Effector memory CD4-positive, alpha-beta T cell (primary cell): ENCODE measurements at regions not wholly inside any gene's neighbourhood (a gene's known extent, or its start where the extent isn't known, plus 50 kb on each side); places are given as distances from the start of the nearest gene placed in this dataset.

Experiments
- DNase-seq, 3 donors: peaks; one replicate each; pipeline ENCODE4 v3.0.0-alpha.2; 2020
- H3K27ac ChIP-seq: 2 replicates; pipeline ENCODE4 v1.7.0; 2013; ENCODE audit warnings: mild to moderate bottlenecking, low read length, moderate library complexity; ENCODE audit not compliant: insufficient read depth, poor library complexity, severe bottlenecking
- H3K27me3 ChIP-seq: replicated peaks from 2 replicates; pipeline ENCODE4 v1.7.0; 2013; ENCODE audit warnings: mild to moderate bottlenecking, low read length; ENCODE audit not compliant: insufficient read depth, control insufficient read depth, poor library complexity, severe bottlenecking
- H3K36me3 ChIP-seq: 2 replicates; pipeline ENCODE4 v1.7.0; 2013; ENCODE audit warnings: mild to moderate bottlenecking, low read length, moderate library complexity; ENCODE audit not compliant: control insufficient read depth, insufficient read depth
- H3K4me1 ChIP-seq: 2 replicates; pipeline ENCODE4 v1.7.0; 2013; ENCODE audit warnings: low read length, mild to moderate bottlenecking; ENCODE audit not compliant: control insufficient read depth, insufficient read depth, poor library complexity, severe bottlenecking
- H3K4me3 ChIP-seq: 2 replicates; pipeline ENCODE4 v1.7.0; 2013; ENCODE audit warnings: low read length, low read depth, mild to moderate bottlenecking; ENCODE audit not compliant: insufficient read depth, poor library complexity, severe bottlenecking
- H3K9me3 ChIP-seq: 2 replicates; pipeline ENCODE4 v1.7.0; 2013; ENCODE audit warnings: mild to moderate bottlenecking, low read length, moderate library complexity; ENCODE audit not compliant: control insufficient read depth

DNA sequence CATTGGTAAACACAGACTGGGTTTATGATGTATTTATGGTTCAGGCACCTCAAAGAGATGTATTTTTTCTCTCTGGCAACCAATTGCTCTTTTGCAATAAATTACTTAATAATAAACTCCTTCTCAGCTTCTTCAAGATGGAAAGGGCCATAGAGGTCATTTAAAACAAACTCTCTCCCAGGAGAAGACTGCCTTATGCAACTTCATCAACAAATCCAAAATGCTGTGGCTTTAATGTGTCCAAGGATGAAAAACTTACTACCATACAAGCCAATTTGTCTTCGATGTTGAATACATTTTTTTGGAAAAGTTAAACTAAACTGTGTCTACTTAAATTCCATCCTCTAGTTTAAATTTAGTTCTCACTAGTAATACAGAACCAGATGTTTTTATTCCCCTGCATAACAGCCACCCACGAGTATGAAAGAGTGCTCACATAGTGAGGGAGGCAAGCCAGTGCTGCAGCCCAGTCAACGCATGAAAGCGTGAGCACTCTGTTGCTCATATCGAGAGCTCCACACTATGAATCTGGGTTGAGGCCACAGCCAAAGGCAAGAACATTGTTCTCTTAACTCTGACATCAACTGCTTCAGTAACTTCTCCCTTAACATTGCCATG is 761.3 kb upstream of the GRM7 start:
- no peak for DNase-seq

GRCh38 chr3:6105187-6105586 is 755.7 kb upstream of the GRM7 start:
- Histone ChIP-seq H3K27me3 (no peaks in the 10 kb centered on the region), H3K36me3 (no peaks in the 10 kb centered on the region), H3K4me3 (no peak overlapping the region), H3K4me1 (no peaks in the 10 kb centered on the region), H3K9me3 (no peaks in the 10 kb centered on the region), H3K27ac (no peak overlapping the region)
- DNase-seq, result no peak

More for the DNA sequence above, 761.3 kb upstream of the GRM7 start:
- H3K9me3 ChIP-seq, result no peaks in the 10 kb centered on the region
- H3K36me3 ChIP-seq, result no peaks in the 10 kb centered on the region
- no peak overlapping the region for H3K27ac ChIP-seq
- H3K4me1 ChIP-seq, result no peaks in the 10 kb centered on the region
- H3K27me3 ChIP-seq, result no peaks in the 10 kb centered on the region
- H3K4me3 ChIP-seq, result no peak overlapping the region

- Histone ChIP-seq H3K9me3 (no peaks in the 10 kb centered on the region), H3K27ac (no peak overlapping the region)
Observed at GRCh38 chr3:6108957-6109356, 752.0 kb upstream of the GRM7 start.

DNA sequence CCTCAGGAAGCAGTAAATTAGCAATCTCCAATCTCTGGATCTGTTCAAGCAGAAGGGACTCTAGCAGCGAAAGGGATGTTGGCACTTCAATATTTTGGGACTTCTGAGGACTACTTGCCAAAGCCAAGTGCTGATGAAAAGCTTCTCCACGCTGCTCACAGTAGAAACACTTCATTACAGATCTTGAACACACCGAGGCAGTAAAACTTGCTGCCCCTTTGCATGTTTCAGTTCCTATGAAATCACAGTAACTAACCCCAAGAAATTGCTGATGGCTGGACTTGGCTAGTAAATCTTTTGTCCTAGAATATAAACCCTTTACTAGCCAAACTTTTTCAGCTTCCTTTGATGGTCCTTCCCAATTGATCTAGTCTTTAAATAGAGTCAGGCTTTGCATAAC is 750.5 kb upstream of the GRM7 start:
- no peak for DNase-seq
- Histone ChIP-seq H3K4me1 (no peaks in the 10 kb centered on the region), H3K27ac (no peak overlapping the region), H3K4me3 (no peak overlapping the region), H3K36me3 (no peaks in the 10 kb centered on the region), H3K27me3 (no peaks in the 10 kb centered on the region), H3K9me3 (no peaks in the 10 kb centered on the region)

More at GRCh38 chr3:6108957-6109356, 752.0 kb upstream of the GRM7 start:
- no peak for DNase-seq
- Histone ChIP-seq H3K36me3 (no peaks in the 10 kb centered on the region), H3K4me1 (no peaks in the 10 kb centered on the region), H3K4me3 (no peak overlapping the region), H3K27me3 (no peaks in the 10 kb centered on the region)

GRCh38 chr3:6112546-6112945 is 748.4 kb upstream of the GRM7 start:
- H3K4me1 ChIP-seq, result no peaks in the 10 kb centered on the region
- no peak overlapping the region for H3K27ac ChIP-seq
- no peaks in the 10 kb centered on the region for H3K27me3 ChIP-seq
- H3K4me3 ChIP-seq, result no peak overlapping the region
- no peaks in the 10 kb centered on the region for H3K9me3 ChIP-seq
- no peak for DNase-seq
- H3K36me3 ChIP-seq, result no peaks in the 10 kb centered on the region

GRCh38 chr3:6113338-6113737 is 747.6 kb upstream of the GRM7 start:
- Histone ChIP-seq H3K4me3 (no peak overlapping the region), H3K9me3 (no peaks in the 10 kb centered on the region), H3K27ac (no peak overlapping the region), H3K4me1 (no peaks in the 10 kb centered on the region), H3K36me3 (no peaks in the 10 kb centered on the region), H3K27me3 (no peaks in the 10 kb centered on the region)
- DNase-seq, result no peak

- no peak overlapping the region for H3K27ac ChIP-seq
- H3K9me3 ChIP-seq, result no peaks in the 10 kb centered on the region
- H3K4me3 ChIP-seq, result no peak overlapping the region
- H3K4me1 ChIP-seq, result no peaks in the 10 kb centered on the region
- no peaks in the 10 kb centered on the region for H3K27me3 ChIP-seq
- DNase-seq, result no peak
- no peaks in the 10 kb centered on the region for H3K36me3 ChIP-seq
Observed at GRCh38 chr3:6119367-6119766, 741.5 kb upstream of the GRM7 start.

DNA sequence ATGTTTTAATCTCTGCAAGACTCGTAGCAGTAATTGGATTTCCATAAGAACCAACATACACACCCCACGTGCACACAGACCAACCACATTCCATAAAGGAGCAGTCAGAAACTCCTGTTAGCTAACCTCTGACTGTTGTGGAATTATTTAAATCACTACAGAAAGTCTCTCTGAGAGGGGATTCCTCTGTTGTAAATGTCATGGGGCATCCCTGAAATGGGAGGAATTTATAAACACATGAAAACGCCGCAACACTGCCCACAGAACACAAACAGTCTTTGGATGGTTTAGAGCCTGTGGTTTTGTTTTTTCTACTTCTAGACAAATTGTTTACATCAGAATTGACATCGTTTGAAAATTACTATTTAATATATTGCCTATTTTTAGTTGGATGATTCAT is 740.1 kb upstream of the GRM7 start:
- Histone ChIP-seq H3K27me3 (no peaks in the 10 kb centered on the region), H3K9me3 (no peaks in the 10 kb centered on the region), H3K36me3 (no peaks in the 10 kb centered on the region), H3K4me3 (no peak overlapping the region), H3K27ac (no peak overlapping the region), H3K4me1 (no peaks in the 10 kb centered on the region)
- no peak for DNase-seq

DNA sequence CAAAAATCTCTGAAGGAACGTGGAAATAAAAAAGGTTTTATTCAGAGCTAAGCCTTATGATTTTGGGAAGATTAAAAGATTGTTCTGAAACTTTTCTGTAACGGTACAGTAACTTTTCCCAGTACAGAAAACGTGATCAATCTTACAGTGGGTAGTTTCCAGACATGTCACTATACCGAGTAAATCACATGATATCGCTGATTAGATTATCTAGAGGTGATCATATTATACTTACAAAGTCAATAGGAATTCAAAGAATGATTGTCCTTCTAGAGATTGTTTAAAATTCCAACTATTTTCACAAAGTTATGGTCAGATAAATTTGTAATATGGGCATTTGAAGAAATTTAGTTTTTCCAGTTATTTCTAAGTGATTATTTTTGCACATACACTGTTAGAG is 736.0 kb upstream of the GRM7 start:
- H3K27me3 ChIP-seq, result no peaks in the 10 kb centered on the region
- H3K27ac ChIP-seq, result no peak overlapping the region
- no peaks in the 10 kb centered on the region for H3K4me1 ChIP-seq
- no peaks in the 10 kb centered on the region for H3K9me3 ChIP-seq
- H3K4me3 ChIP-seq, result no peak overlapping the region
- no peaks in the 10 kb centered on the region for H3K36me3 ChIP-seq
- no peak for DNase-seq

DNA sequence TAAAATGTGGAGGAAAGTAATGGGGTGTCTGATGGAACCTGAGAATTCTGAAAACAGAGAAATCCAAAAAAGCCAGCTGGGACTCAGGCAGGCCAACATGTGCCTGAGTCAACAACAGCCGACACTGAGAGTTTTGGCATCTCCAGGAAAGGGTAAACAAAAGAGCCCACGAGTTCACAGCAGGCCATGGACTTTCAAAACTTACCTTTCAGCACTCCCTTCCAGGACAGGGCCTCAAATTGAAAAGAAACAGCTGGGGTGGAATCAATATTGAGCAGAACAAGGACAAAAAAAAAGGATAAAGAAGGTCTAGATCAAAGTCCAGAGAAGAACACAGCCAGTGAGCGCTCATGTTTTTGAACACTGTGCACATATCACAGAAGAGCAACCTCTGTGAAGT is 735.4 kb upstream of the GRM7 start:
- no peak overlapping the region for H3K27ac ChIP-seq
- H3K36me3 ChIP-seq, result no peaks in the 10 kb centered on the region
- H3K9me3 ChIP-seq, result no peaks in the 10 kb centered on the region
- H3K4me3 ChIP-seq, result no peak overlapping the region
- H3K27me3 ChIP-seq, result no peaks in the 10 kb centered on the region
- no peaks in the 10 kb centered on the region for H3K4me1 ChIP-seq
- DNase-seq, result no peak
